NOMO-1 (cell line): ENCODE measurements at regions not wholly inside any gene's neighbourhood (a gene's known extent, or its start where the extent isn't known, plus 50 kb on each side); places are given as distances from the start of the nearest gene placed in this dataset.

Source experiments
- DNase-seq, 2 experiments: peaks; one replicate each; lab custom pipeline; 2025; ENCODE audit not compliant: unreplicated experiment in 2 of 2; lab: John Stamatoyannopoulos, UW

GRCh38 chr3:89624494-89624893, 517.1 kb downstream of the EPHA3 start:
- DNase-seq, result no peak

DNA sequence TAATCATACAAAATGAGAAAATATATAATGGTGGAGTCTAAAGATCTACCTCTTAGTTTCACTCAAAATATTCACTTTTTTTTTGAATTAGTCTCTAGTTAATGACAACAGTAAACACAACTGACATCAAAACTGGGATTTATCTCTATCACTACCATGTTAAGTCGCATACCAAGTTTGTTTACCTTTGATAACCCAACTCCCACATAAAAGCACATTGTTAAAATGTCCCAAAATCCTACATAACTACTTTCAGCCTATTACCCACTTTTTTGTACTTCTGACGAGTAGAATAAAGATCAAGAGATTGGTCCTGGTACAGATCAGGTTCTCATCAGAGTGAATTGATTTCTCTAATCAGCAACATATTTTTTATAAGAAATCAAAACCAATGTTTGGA, 518.5 kb downstream of the EPHA3 start:
- no peak for DNase-seq

- no peak for DNase-seq
These were observed 521.6 kb downstream of the EPHA3 start for GRCh38 chr3:89628856-89629670.

DNA sequence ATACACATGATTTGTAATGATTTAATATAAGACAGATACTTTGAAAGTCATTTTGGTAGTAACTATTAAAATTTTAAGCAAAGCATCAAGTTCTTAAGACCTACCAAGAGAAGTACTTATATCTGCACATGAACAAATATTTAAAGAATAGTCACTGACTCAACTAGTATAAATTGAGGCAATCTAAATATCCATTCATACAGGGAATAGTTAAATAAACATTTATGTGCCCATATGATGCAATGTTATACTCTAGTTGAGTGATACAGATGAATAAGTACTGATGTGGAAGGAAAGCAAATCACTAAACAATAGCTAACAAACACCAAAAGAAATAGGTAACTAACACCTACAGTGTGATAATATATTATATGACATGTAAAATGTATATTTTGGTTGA, 527.7 kb downstream of the EPHA3 start:
- no peak for DNase-seq

DNA sequence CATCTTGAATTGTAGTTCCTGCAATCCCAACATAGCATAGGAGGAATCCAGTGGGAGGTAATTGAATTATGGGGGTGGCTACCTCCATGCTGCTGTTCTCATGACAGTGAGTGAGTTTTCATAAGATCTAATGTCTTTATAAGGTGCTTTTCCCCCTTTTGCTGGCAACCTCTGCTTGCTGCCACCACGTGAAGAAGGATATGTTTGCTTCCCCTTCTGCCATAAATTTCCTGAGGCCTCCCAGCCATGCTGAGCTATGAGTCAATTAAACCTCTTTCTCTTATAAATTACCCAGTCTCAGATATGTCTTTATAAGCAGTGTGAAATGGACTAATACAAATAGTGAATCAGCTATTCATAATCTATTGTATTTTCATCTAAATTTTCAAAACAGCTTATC, 537.3 kb downstream of the EPHA3 start:
- no peak for DNase-seq

GRCh38 chr3:89649431-89649830, 542.0 kb downstream of the EPHA3 start:
- DNase-seq, result no peak

GRCh38 chr3:89654031-89654430, 546.6 kb downstream of the EPHA3 start:
- DNase-seq, result no peak

DNA sequence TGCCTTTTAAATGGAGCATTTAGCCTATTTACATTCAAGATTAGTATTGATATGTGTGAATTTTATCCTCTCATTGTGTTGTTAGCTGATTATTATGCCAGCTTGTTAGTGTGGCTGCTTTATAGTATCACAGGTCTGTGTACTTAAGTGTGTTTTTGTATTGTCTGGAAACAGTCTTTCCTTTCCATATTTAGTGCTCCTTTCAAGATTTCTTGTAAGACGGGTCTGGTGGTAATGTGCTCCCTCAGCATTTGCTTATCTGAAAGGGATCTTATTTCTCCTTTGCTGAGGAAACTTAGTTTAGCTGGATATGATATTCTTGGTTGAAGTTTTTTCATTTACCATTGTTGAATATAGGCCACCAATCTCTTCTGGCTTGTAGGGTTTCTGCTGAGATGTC, 549.0 kb downstream of the EPHA3 start:
- no peak for DNase-seq

DNA sequence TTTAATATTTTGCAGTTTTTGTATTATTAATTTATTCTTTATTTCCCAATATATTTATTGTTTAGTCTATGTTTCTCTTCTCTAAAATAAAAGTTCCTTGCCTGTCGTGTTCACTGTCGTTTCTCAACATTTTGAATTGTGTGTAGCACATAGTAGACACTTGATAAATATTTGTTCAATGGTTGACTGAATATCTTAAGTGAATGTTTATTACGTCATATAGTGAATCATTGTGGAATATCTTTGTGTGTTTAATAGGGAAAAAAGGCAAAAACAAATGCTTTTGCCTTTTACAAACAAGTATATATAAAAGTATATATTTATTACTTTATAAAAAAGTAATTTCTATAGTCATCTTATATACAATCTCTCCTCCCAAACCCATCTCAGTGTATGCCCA, 572.3 kb downstream of the EPHA3 start:
- no peak for DNase-seq

- DNase-seq, result no peak
These were observed 575.1 kb downstream of the EPHA3 start for GRCh38 chr3:89682556-89682955.

DNA sequence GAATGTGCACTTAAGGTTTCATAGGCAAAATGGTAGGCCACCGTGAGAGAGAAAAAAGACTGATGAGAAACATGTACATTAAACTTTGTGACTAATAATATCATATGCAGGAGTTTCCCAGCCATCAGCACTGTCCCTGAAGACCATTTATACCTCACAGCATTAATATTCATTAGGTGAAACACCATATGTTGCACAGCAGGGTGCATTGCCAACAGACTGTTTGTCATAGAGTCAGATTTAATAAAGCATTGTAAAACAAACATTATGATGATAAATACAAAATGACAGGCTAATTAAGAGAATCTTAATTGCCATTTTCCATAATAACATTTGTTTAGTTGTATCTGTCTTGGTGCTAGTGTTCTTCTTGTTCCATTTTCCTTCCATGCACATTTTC, 578.3 kb downstream of the EPHA3 start:
- no peak for DNase-seq

DNA sequence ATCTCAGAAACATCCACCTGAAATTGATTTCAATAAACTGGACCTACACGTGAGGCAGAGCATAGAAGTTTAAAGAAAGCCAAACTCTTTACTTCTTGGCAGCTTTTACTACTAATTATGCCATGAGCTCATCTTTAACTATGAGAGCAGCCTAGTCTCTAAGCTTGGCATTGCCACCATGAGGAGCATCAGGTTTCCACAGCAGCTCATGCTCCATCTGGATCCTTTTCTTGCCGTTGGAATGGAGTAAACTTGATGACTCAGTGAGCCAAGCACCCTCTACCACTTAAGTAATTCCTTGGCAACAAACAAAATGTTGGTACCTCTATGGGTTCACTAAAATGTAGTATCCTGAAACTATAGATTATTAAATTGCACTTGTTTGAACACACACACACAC, 583.2 kb downstream of the EPHA3 start:
- DNase-seq, result no peak

- no peak for DNase-seq
These were observed 585.2 kb downstream of the EPHA3 start for GRCh38 chr3:89692601-89693000.

GRCh38 chr3:89697321-89697916, 590.0 kb downstream of the EPHA3 start:
- no peak for DNase-seq

- DNase-seq, result no peak
These were observed 590.9 kb downstream of the EPHA3 start for GRCh38 chr3:89698208-89698830.

DNA sequence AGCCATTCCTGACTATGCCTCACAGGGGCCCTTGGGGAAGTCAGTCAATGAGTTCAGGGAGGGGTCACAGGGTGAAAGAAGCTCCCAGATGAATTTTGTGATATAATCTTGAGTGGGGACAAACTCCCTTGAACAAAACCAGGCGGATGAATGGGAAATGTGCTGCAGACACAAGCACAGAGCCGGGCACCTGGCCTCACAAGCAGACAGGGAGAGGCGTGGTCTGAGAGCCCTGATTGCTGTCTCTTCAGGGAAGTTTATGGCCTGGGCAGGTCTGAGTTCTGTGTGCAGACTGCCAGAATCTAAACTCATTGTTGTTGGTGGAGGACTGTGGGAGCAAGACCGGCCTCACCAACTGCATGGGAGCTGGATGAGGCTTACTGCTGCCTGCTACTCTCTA, 591.8 kb downstream of the EPHA3 start:
- no peak for DNase-seq

GRCh38 chr3:89699771-89700170, 592.4 kb downstream of the EPHA3 start:
- no peak for DNase-seq

- no peak for DNase-seq
These were observed 595.0 kb downstream of the EPHA3 start for GRCh38 chr3:89702404-89702803.

DNA sequence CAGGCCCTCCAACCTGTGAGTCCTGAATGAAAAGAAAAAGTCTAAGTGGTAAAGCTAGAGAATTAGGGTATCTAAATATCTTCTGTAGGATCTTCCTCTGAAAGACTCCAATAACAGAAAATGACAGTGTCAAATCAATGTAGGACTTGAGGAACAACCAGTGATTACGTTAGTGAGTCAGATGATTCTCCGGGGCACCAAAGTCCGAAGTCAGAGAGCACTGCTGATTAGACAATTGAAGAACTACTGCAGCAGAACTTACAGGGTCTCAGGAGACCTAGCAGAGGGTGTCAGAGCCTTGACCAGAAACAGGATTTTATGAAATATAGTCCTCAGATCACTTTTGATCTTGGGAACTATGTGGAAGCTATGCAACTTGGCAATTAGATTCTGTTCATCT, 605.8 kb downstream of the EPHA3 start:
- DNase-seq, result no peak

- no peak for DNase-seq
These were observed 606.8 kb downstream of the EPHA3 start for GRCh38 chr3:89714237-89714636.

DNA sequence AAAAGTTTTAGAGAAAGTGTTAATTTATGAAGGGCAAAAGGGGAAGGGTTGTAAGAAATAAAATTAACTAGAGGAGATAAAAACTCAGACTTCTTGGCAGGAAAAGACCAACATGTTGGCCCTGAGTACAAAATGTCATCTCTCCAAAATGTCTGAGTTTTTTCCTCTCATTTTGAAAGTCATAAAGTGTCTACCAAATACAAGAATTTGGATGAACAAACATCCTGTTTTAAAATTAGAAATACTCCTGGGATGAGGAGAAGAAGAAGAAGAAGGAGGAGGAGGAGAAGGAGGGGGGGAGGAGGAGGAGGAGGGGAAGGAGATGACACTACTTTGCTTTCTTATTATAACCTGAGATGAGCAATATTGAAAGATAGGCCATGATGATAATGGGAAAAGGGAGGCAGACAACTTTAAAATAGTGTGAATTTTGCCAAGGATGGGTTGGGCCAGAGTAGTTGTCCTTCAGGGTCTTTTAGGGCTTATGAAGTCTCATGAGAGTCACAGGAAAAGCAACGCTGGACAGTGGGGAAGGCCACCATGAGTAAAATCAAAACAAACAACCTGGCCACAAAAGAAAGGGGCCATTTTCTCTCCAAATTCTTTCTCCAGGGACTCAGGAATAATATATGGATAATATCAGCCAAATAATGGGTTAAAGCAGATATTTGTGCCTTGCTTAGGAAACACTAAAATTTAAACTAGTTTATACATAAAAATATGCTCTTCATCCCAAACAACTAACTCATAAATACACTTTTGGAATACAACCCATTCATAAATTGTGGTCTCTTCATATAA, 632.9 kb downstream of the EPHA3 start:
- DNase-seq, result no peak

- DNase-seq, result no peak
These were observed 633.4 kb downstream of the EPHA3 start for GRCh38 chr3:89740881-89741177.
